WTC11 (cell line): ENCODE measurements at regions not wholly inside any gene's neighbourhood (a gene's known extent, or its start where the extent isn't known, plus 50 kb on each side); places are given as distances from the start of the nearest gene placed in this dataset.

Experiments
- ATAC-seq: fragments of 200-7000 bp; cut with Tn5 transposase; 2 replicates; pipeline ENCODE4 v1.10.0; 2021; ENCODE audit warnings: mild to moderate bottlenecking, moderate library complexity
- CTCF ChIA-PET: fragments of 300-600 bp; sonication (Branson Sonifier 250); formaldehyde crosslinking; loops from one replicate; lab custom pipeline; 2021; ENCODE audit warnings: antibody characterized with exemption; lab: Charles Lee
- POLR2A ChIA-PET: fragments of 350-600 bp; sonication (Branson Sonifier 250); formaldehyde crosslinking; loops from one replicate; lab custom pipeline; 2021; ENCODE audit warnings: antibody characterized with exemption; lab: Charles Lee
- DNase-seq: peaks from one replicate; pipeline ENCODE4 v3.0.0; 2021; ENCODE audit warnings: low spot score
- H3K27ac Mint-ChIP-seq: 2 replicates; pipeline ENCODE4 v1.8.0; 2021; ENCODE audit warnings: mixed read lengths
- H3K27me3 Mint-ChIP-seq: 2 replicates; pipeline ENCODE4 v1.8.0; 2021; ENCODE audit warnings: low read depth, mild to moderate bottlenecking, moderate library complexity, mixed read lengths
- H3K36me3 Mint-ChIP-seq: 2 replicates; pipeline ENCODE4 v1.8.0; 2021; ENCODE audit warnings: mixed read lengths
- H3K4me1 Mint-ChIP-seq: 2 replicates; pipeline ENCODE4 v1.8.0; 2022; ENCODE audit warnings: mixed read lengths
- H3K4me3 Mint-ChIP-seq: 2 replicates; pipeline ENCODE4 v1.8.0; 2021; ENCODE audit warnings: mild to moderate bottlenecking, moderate library complexity, mixed read lengths
- H3K9me3 Mint-ChIP-seq: 2 replicates; pipeline ENCODE4 v1.8.0; 2021; ENCODE audit warnings: mixed read lengths
- ATF1 ChIP-seq: sonication (generic); formaldehyde crosslinking; IDR thresholded peaks from 2 replicates; pipeline ENCODE4 v1.8.1; 2023; ENCODE audit warnings: mild to moderate bottlenecking, moderate library complexity, missing genetic modification reagents
- ATF2 ChIP-seq: sonication (generic); formaldehyde crosslinking; IDR thresholded peaks from 2 replicates; pipeline ENCODE4 v1.8.1; 2022; ENCODE audit warnings: low read depth, missing genetic modification reagents, borderline replicate concordance
- CTCF ChIP-seq: fragments of 200-600 bp; IDR thresholded peaks from 2 replicates; pipeline ENCODE4 v1.8.0; 2022; ENCODE audit warnings: antibody characterized with exemption
- ESRRA ChIP-seq: sonication (generic); formaldehyde crosslinking; IDR thresholded peaks from 2 replicates; pipeline ENCODE4 v1.8.1; 2022; ENCODE audit warnings: mild to moderate bottlenecking, missing genetic modification reagents, borderline replicate concordance
- GRHL2 ChIP-seq: fragments of 250-450 bp; sonication (Bioruptor Pico); IDR thresholded peaks from 2 replicates; pipeline ENCODE4 v1.8.0; 2022; ENCODE audit warnings: mild to moderate bottlenecking, moderate library complexity; ENCODE audit not compliant: insufficient replicate concordance, severe bottlenecking
- GTF2I ChIP-seq: fragments of 250-450 bp; sonication (Bioruptor Pico); conservative IDR thresholded peaks from 2 replicates; pipeline ENCODE4 v1.4.0; 2021; ENCODE audit warnings: mild to moderate bottlenecking
- HMGA2 ChIP-seq: fragments of 250-450 bp; sonication (Bioruptor Pico); IDR thresholded peaks from 2 replicates; pipeline ENCODE4 v1.4.0; 2021; ENCODE audit warnings: mild to moderate bottlenecking, moderate library complexity
- JUN ChIP-seq: sonication (generic); formaldehyde crosslinking; IDR thresholded peaks from 2 replicates; pipeline ENCODE4 v1.8.0; 2023; ENCODE audit warnings: mild to moderate bottlenecking, missing genetic modification reagents
- NFATC4 ChIP-seq: fragments of 250-450 bp; sonication (Bioruptor Pico); IDR thresholded peaks from 2 replicates; pipeline ENCODE4 v1.9.0; 2021; ENCODE audit warnings: mild to moderate bottlenecking
- NR1H2 ChIP-seq: sonication (generic); formaldehyde crosslinking; IDR thresholded peaks from 2 replicates; pipeline ENCODE4 v1.9.0; 2021; ENCODE audit warnings: mild to moderate bottlenecking, moderate library complexity, missing genetic modification reagents
- USF1 ChIP-seq: sonication (generic); formaldehyde crosslinking; IDR thresholded peaks from 2 replicates; pipeline ENCODE4 v1.8.0; 2022; ENCODE audit warnings: mild to moderate bottlenecking, missing genetic modification reagents
- ZBTB21 ChIP-seq: sonication (generic); formaldehyde crosslinking; IDR thresholded peaks from 2 replicates; pipeline ENCODE4 v1.8.1; 2023; ENCODE audit warnings: mild to moderate bottlenecking, missing genetic modification reagents, borderline replicate concordance
- ZBTB43 ChIP-seq: sonication (generic); formaldehyde crosslinking; IDR thresholded peaks from 2 replicates; pipeline ENCODE4 v1.8.1; 2023; ENCODE audit warnings: mild to moderate bottlenecking, missing genetic modification reagents
- TF ChIP-seq, protein P1 (sequence below): fragments of 250-450 bp; sonication (Bioruptor Pico); IDR thresholded peaks from 2 replicates; pipeline ENCODE4 v2.1.2; 2022; ENCODE audit warnings: mild to moderate bottlenecking, moderate library complexity
- TF ChIP-seq, protein P2 (sequence below): sonication (generic); formaldehyde crosslinking; IDR thresholded peaks from 2 replicates; pipeline ENCODE4 v1.8.1; 2023; ENCODE audit warnings: mild to moderate bottlenecking, moderate library complexity, missing genetic modification reagents
- TF ChIP-seq, protein P3 (sequence below): sonication (generic); formaldehyde crosslinking; IDR thresholded peaks from 2 replicates; pipeline ENCODE4 v1.8.0; 2023; ENCODE audit warnings: mild to moderate bottlenecking, missing genetic modification reagents
- TF ChIP-seq, protein P4 (sequence below): sonication (generic); formaldehyde crosslinking; IDR thresholded peaks from 2 replicates; pipeline ENCODE4 v1.8.1; 2023; ENCODE audit warnings: mild to moderate bottlenecking, missing genetic modification reagents, borderline replicate concordance

GRCh38 chr21:38611277-38611676, 113.0 kb upstream of the ERG start (continued):
- TF ChIP-seq, protein P1, sequence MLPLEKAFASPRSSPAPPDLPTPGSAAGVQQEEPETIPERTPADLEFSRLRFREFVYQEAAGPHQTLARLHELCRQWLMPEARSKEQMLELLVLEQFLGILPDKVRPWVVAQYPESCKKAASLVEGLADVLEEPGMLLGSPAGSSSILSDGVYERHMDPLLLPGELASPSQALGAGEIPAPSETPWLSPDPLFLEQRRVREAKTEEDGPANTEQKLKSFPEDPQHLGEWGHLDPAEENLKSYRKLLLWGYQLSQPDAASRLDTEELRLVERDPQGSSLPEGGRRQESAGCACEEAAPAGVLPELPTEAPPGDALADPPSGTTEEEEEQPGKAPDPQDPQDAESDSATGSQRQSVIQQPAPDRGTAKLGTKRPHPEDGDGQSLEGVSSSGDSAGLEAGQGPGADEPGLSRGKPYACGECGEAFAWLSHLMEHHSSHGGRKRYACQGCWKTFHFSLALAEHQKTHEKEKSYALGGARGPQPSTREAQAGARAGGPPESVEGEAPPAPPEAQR (CRISPR knock-in tag): no peak
- no peak for TF ChIP-seq NFATC4 (CRISPR knock-in tag)
- TF ChIP-seq ESRRA (CRISPR knock-in tag): no peak
- no peak for TF ChIP-seq ZBTB43

GRCh38 chr21:38613686-38614085, 115.4 kb upstream of the ERG start:
- DNase-seq (no peak), ATAC-seq (no peak)
- peaks cover 5% of the 10 kb centered on the region for H3K4me1 Mint-ChIP-seq
- H3K9me3 Mint-ChIP-seq: peaks cover 5% of the 10 kb centered on the region
- H3K36me3 Mint-ChIP-seq: no peaks in the 10 kb centered on the region; the same call in 1 of the 2 replicates
- TF ChIP-seq CTCF (no peak), GRHL2 (CRISPR knock-in tag) (no peak), ATF1 (CRISPR knock-in tag) (no peak), NR1H2 (CRISPR knock-in tag) (no peak), HMGA2 (CRISPR knock-in tag) (no peak), ATF2 (CRISPR knock-in tag) (no peak), ZBTB21 (CRISPR knock-in tag) (no peak), JUN (no peak), USF1 (CRISPR knock-in tag) (no peak), GTF2I (CRISPR knock-in tag) (no peak)
- TF ChIP-seq, protein P2, sequence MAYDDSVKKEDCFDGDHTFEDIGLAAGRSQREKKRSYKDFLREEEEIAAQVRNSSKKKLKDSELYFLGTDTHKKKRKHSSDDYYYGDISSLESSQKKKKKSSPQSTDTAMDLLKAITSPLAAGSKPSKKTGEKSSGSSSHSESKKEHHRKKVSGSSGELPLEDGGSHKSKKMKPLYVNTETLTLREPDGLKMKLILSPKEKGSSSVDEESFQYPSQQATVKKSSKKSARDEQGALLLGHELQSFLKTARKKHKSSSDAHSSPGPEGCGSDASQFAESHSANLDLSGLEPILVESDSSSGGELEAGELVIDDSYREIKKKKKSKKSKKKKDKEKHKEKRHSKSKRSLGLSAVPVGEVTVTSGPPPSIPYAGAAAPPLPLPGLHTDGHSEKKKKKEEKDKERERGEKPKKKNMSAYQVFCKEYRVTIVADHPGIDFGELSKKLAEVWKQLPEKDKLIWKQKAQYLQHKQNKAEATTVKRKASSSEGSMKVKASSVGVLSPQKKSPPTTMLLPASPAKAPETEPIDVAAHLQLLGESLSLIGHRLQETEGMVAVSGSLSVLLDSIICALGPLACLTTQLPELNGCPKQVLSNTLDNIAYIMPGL (CRISPR knock-in tag): no peak
- TF ChIP-seq, protein P3, sequence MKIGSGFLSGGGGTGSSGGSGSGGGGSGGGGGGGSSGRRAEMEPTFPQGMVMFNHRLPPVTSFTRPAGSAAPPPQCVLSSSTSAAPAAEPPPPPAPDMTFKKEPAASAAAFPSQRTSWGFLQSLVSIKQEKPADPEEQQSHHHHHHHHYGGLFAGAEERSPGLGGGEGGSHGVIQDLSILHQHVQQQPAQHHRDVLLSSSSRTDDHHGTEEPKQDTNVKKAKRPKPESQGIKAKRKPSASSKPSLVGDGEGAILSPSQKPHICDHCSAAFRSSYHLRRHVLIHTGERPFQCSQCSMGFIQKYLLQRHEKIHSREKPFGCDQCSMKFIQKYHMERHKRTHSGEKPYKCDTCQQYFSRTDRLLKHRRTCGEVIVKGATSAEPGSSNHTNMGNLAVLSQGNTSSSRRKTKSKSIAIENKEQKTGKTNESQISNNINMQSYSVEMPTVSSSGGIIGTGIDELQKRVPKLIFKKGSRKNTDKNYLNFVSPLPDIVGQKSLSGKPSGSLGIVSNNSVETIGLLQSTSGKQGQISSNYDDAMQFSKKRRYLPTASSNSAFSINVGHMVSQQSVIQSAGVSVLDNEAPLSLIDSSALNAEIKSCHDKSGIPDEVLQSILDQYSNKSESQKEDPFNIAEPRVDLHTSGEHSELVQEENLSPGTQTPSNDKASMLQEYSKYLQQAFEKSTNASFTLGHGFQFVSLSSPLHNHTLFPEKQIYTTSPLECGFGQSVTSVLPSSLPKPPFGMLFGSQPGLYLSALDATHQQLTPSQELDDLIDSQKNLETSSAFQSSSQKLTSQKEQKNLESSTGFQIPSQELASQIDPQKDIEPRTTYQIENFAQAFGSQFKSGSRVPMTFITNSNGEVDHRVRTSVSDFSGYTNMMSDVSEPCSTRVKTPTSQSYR: no peak
- TF ChIP-seq, protein P4, sequence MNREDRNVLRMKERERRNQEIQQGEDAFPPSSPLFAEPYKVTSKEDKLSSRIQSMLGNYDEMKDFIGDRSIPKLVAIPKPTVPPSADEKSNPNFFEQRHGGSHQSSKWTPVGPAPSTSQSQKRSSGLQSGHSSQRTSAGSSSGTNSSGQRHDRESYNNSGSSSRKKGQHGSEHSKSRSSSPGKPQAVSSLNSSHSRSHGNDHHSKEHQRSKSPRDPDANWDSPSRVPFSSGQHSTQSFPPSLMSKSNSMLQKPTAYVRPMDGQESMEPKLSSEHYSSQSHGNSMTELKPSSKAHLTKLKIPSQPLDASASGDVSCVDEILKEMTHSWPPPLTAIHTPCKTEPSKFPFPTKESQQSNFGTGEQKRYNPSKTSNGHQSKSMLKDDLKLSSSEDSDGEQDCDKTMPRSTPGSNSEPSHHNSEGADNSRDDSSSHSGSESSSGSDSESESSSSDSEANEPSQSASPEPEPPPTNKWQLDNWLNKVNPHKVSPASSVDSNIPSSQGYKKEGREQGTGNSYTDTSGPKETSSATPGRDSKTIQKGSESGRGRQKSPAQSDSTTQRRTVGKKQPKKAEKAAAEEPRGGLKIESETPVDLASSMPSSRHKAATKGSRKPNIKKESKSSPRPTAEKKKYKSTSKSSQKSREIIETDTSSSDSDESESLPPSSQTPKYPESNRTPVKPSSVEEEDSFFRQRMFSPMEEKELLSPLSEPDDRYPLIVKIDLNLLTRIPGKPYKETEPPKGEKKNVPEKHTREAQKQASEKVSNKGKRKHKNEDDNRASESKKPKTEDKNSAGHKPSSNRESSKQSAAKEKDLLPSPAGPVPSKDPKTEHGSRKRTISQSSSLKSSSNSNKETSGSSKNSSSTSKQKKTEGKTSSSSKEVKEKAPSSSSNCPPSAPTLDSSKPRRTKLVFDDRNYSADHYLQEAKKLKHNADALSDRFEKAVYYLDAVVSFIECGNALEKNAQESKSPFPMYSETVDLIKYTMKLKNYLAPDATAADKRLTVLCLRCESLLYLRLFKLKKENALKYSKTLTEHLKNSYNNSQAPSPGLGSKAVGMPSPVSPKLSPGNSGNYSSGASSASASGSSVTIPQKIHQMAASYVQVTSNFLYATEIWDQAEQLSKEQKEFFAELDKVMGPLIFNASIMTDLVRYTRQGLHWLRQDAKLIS (CRISPR knock-in tag): no peak
- POLR2A ChIA-PET: no interaction called here
- no peak overlapping the region for H3K27ac Mint-ChIP-seq
- no peak overlapping the region for H3K4me3 Mint-ChIP-seq
- CTCF ChIA-PET: no interaction called here
- no peaks in the 10 kb centered on the region; the same call in none of the 2 replicates for H3K27me3 Mint-ChIP-seq
